IPS-NIHi11 (cell line): ENCODE measurements at regions not wholly inside any gene's neighbourhood (a gene's known extent, or its start where the extent isn't known, plus 50 kb on each side); places are given as distances from the start of the nearest gene placed in this dataset.
"Not testable (repeated sequence)": the region's sequence is repeated elsewhere in the genome, so short reads cannot be mapped to it uniquely, and the experiment has no call there.

Source experiments
- DNase-seq: peaks from one replicate; pipeline ENCODE4 v3.0.0; 2012; ENCODE audit warnings: mixed read lengths, low spot score

GRCh38 chr15:26026671-26027070 is 163.5 kb upstream of the ATP10A start:
- DNase-seq, result not testable (repeated sequence)

- DNase-seq, result no peak
Observed at GRCh38 chr15:26024241-26024640, 161.1 kb upstream of the ATP10A start.

- no peak for DNase-seq
Observed at GRCh38 chr15:26023691-26024090, 160.6 kb upstream of the ATP10A start.

GRCh38 chr15:26023231-26023630 is 160.1 kb upstream of the ATP10A start:
- no peak for DNase-seq

GRCh38 chr15:26020871-26021270 is 157.7 kb upstream of the ATP10A start:
- DNase-seq, result no peak

- DNase-seq, result no peak
Observed at GRCh38 chr15:26017665-26018064, 154.5 kb upstream of the ATP10A start.

- DNase-seq, result no peak
Observed at GRCh38 chr15:26015516-26016075, 152.5 kb upstream of the ATP10A start.

- no peak for DNase-seq
Observed at GRCh38 chr15:26013981-26014380, 150.9 kb upstream of the ATP10A start.

GRCh38 chr15:26011916-26012315 is 148.8 kb upstream of the ATP10A start:
- no peak for DNase-seq

GRCh38 chr15:26007151-26007550 is 144.0 kb upstream of the ATP10A start:
- no peak for DNase-seq

GRCh38 chr15:26001201-26001600 is 138.1 kb upstream of the ATP10A start:
- DNase-seq, result no peak

- DNase-seq, result no peak
Observed at GRCh38 chr15:25993506-25993905, 130.4 kb upstream of the ATP10A start.

- DNase-seq, result no peak
Observed at GRCh38 chr15:25990220-25990619, 127.1 kb upstream of the ATP10A start.

- no peak for DNase-seq
Observed at GRCh38 chr15:25989327-25989726, 126.2 kb upstream of the ATP10A start.

- DNase-seq, result not testable (repeated sequence)
Observed at GRCh38 chr15:25988716-25989115, 125.6 kb upstream of the ATP10A start.

GRCh38 chr15:25987638-25988037 is 124.5 kb upstream of the ATP10A start:
- DNase-seq, result no peak

GRCh38 chr15:25985165-25985564 is 122.0 kb upstream of the ATP10A start:
- no peak for DNase-seq

- DNase-seq, result no peak
Observed at GRCh38 chr15:25982736-25983135, 119.6 kb upstream of the ATP10A start.

GRCh38 chr15:25981114-25981513 is 118.0 kb upstream of the ATP10A start:
- no peak for DNase-seq

GRCh38 chr15:25972141-25972675 is 109.1 kb upstream of the ATP10A start:
- DNase-seq, result no peak

GRCh38 chr15:25971053-25971452 is 107.9 kb upstream of the ATP10A start:
- DNase-seq, result no peak

GRCh38 chr15:25969886-25970285 is 106.8 kb upstream of the ATP10A start:
- DNase-seq, result no peak

GRCh38 chr15:25967116-25967515 is 104.0 kb upstream of the ATP10A start:
- no peak for DNase-seq

- no peak for DNase-seq
Observed at GRCh38 chr15:25965326-25965725, 102.2 kb upstream of the ATP10A start.
